ENCODE measurements at regions not wholly inside any gene's neighbourhood (a gene's known extent, or its start where the extent isn't known, plus 50 kb on each side); places are given as distances from the start of the nearest gene placed in this dataset.

DNA sequence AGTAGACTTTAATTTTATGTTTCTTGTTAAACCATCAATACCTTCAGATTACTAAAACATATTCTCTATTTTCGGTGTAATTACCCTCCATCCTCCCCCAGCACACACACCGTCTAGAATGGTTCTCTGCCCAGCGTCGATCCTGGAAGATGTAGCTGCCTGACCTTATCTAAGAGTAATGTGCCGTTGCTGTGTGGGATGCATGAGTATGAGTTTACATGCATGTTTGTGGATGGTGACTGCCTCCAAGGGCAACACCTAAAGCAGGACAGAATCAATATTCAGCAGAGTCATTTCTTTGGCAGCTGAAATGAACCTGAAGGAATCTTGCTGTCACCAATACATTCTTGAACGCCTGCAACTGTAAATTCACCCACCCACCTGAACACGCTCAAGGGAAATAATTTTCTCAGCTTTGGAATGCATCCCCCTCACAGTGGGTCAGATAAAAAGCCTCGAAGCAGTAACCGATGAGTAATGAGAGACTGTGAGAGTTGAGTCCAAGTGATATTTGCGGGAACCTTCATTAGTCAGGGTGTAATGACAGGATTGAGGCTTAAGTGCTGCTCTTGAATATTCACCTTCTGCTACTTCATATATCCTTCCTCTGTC, 155.8 kb upstream of the RND3 start:
- no peak for FAIRE-seq

DNA sequence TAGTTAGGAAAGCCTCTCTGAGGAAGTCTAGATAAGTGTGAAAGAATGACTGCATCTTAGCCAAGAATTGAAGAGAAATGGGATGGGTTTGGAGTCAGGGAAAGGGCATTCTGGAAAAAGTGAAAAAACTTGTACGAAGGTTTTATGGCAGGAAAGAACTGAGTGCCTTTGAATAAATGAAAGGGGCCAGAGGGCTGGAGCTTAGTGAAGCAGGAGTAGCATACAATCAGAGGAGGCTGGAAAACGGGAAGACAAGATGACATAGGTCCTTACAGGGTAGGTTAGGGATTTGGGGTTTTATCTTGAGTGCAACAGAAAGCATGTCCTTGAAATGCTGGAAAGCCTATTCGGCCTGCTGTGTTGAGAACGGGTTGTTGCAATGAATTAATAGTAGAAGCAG, 152.6 kb upstream of the RND3 start:
- FAIRE-seq = no peak

DNA sequence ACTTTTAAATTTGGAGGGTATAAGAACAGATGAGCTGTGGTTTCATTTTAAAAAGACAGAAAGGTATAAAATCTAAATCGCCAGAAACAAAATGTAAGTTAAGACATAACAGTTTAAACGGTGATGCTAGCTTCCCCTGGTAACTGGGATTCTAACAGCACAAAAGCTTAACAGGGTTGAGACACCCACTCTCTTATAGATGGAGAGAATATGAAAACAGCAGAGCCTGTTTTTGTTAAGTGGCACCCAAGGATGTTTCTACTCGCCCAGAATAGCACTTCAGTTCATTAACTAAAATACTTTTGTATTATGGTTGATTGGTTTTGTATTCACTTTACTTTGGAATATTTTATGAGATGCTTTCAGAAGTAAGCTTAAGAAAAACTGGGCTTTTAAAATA, 151.9 kb upstream of the RND3 start:
- FAIRE-seq = no peak

DNA sequence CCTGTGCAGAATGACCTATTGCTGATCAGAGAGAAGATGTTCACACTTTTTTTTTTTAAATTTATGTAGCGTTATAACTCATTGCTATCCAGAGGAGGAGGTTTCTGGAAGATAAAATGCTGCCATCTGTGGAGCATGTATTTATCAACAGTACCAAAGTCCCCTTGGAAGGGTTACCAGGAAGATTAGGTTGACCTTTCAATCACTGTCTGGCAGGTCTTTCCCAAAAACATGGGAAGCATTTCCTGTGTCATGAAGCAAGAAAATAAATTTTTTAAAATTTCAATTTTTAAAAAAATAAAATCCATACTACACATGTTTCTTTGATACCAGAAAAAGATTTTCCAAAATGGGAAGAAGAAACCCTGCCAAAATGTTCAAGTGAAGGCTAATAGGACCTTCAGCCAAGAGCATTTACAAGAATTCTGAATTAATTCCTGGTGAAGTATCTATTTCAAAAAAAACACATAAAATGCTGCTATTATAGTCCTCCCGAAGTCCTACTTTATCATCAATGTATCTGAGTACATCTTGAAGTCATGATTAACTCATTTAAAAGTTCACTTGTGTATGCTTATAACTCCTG, 143.9 kb upstream of the RND3 start:
- FAIRE-seq = no peak

DNA sequence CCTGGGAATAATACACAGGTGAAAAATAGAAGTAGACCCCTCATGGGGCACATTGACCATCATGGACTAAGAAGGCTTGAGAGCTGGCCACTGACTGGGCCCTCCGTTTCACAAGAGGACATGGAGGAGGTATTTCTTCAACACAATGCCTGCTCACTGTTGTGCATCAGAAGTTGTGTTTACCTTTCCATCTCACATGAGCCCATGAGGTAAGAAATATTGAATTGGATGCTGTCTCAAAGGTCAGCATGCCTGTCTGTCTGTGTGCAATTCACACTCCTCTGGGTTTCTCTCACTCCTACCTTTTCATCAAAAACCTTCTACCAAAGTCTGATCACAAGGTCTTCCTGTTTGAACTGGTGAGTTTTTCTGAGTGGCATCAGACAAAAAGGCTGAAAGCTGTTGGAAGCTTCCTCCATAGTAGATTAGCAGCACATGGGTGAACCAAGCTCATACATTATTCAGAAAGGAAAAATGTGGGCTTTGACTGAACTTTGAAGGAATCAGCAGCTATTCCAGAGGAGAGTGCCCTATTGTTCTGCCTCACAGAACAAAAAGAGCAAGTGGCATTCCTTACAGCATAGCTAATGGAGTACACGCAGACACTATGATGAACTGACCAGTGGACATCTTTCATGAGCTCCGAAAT, 143.2 kb upstream of the RND3 start:
- no peak for FAIRE-seq

DNA sequence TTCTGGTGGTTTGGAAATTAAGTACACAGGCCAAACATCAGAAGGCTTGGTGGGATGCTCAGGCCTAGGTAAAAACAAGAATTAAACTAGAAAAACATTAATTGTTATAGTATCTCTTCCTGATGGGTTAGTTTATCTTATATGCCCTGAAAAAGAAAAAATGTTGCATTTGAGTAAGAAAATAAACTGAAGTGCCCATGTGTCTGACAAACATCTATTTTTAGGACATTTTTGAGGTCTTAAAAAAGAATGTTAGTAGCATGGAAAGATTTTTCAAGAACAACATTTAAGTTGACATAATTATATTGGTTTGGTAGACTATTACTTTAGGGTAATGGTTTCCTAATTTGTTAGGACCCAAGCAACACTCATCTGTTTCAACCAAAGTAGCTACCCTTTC, 140.1 kb upstream of the RND3 start:
- no peak for FAIRE-seq

DNA sequence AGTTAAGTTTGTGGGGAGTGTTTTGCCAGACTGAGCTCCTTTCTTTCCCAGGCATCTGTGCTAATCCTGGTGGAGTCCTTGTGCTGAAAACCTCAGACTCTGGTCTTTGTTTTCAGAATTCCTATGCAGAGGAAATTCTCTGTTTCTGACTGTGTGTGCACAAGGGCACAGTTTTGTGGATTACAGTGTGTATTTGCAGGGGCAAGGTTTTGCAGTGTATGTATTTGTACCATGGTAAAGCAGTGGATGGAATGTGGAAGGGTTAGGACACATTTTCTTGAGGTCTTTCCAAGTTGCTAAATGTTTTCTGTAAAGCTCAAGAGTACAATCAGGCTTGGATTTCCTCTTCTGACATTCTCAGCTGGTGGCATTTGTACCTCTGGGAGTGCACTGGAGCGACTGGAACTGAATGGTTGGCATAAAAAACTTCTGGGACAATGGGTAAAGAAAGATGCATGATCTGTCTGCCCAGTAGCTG, 139.5 kb upstream of the RND3 start:
- no peak for FAIRE-seq

DNA sequence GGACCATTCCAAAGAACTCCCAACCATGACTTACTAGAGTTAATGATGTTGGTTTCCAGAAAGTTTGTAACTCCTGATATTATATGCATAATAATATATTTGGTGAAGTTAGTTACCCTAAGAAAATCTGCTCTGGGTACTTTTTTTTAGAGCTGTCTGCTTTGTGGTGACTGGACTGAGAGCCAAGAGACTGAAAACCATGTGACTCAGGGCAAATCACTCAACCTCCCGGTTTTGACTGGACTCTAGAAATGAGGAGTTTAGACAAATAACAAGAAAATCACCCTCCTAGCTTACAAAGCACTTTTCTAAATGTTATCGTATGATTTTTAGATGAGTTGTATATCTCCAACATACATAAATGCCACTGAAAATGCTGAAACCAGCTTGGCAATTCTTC, 138.3 kb upstream of the RND3 start:
- FAIRE-seq = no peak

DNA sequence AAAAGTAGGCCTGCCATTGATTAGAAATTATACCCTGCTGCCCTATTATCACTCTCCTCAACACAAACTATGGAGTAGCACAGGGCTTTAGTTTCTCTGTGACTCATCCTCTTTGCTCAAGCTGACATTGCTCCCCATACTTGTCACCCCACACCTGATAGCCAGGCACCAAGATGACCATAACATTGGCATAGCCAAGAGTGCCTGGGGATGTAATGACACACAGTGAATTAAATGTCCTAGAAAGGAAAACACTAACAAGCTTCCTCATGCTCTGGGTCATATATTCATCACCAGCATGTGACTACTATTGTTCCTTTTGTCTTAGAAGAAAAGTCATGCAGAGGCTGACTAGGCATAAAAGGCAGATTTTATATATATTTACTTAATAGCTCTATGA, 137.8 kb upstream of the RND3 start:
- no peak for FAIRE-seq

DNA sequence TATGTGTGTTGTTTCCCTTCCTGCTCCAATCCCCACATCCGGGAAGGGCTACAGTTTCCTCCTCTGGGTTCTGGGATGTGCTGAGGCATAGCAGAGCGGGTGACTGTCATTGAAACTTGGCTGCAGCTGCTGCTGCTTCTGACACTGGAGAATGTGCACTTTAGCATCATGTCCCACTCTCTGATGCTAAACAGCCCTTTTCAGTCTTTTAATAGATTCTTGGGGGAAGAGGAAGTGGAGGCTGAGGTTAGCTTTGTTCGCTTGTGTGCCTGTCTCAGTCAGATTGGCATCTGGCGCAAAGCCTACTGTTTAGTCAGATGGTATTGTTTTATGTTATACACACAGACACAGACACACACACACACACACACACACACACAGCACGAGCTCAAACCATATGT, 136.5 kb upstream of the RND3 start:
- FAIRE-seq = no peak

DNA sequence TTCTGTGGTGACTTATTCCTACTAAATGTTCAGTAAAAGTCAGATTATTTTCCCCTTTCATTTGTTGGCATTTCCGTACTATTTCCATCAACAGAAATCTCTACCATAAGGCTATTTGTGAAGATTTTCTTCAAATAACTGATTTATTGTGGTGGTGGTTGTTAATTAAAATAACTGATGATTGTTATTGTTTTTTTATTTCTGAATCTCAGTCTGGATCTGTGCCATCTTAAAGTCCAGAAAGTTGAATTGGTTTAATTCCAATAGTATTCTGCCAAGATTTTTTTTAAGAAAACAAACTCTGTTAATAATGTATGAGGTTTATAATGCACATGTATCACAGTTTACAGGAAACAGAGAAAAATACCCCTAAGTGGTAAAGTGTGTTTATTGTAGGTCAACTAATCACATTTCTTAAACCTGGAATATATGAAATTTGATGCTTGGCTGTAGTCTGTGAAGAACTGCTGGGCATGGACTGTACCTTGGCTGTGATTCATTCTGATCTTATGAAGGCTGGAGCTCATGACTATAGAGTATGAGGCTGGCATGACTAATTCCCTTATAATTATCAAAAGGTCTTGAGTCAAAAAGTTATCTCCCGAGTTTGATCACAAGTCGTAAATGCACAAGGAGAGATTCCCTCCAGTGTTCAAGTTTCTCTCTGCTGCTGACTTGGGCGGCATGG, 134.2 kb upstream of the RND3 start:
- no peak for FAIRE-seq

DNA sequence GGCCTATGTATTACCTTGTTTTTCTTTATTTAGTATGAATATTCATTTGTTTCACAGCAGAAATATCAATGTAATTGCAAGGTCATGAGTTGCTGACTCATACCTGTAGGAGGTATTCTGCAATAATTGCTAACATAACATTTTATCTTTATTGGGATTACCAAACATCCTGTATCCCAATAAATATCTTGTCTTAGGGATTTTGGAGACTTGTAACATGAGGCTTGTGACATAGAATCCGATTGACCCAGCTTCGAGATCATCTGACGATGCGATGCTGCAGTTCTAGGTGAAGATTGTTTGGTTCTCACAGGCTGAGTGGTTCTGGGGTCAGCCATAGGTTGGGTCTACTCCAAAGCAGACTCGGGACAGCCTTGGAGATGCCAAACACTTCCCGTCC, 133.4 kb upstream of the RND3 start:
- no peak for FAIRE-seq

DNA sequence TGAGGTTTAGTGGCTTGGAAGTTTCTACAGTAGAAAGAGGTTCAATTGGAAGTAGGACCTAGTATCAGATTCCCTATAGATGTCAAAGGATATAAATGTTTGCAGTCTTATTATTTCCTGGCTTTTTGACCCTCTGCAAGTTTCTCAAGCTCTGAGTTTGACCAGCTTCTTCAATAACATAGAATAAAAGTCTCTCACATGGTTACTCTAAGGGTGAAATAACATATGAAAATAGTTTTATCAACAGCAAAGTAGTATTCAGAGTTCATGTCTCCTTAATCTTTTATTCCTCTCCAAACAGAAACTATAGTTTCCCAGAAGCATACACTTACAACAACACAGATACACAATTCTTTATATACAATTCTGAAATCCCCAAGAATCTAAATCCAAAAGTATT, 132.9 kb upstream of the RND3 start:
- FAIRE-seq = no peak

DNA sequence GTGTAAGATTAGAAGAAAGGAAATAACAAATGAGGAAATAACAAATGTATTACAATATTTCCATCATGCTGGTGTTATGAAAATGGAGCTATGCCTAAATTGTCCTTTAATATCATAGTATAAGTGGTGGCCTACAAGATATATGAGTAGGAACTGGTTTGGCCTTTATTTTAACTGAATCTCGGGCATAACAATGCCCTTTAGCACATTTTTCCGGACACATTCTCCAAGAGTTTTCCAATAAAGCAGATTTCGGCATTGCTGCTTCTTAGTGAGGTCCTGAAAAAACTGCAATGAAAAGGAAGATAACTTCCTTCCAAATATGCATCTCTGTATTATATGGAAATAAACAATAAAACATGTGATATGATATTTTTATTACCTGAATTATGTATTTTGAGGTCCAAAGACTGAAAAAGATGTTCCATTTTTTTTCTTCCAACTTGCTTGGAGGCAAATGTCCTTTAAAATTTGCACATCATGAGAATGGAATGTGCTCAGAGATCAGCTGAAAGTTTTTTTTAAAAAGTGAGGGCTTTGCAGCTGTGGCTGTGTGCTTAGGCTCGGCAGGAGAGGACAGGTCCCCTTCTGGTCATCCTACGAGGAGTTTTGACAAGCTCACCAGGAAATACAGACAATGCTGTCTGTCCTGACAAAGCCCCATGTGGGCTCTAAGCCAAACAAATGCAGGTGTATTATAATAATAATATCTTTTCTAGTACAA, 132.3 kb upstream of the RND3 start:
- FAIRE-seq = no peak

DNA sequence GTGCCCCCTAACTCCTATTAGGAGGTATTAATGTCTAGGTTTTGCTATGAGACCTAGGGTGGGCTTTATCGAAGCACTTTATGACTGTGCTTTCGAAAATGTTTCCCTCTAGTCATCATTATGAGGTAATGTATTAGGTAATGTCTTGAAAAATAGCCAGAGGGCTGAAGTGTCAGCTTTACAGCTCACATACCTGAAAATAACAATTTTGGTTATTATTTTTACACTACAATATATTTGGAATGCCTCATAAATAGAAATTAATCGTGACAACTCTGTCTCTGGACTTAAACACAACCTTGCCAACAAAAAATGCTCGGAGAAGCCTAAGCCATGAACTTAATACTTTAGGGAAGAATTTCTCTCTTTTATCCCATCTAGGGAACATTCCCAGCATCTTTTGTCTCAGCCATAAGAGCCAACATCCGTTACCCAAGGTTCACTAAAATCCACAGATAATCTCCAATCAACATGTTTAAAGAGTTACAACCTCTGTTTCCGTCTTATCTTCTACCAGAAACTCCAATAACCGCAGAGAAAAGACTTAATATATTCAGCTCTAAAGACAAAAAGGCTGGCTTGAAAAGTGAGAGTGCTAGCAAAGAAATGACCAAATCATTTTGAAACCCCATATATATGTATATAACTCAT, 130.9 kb upstream of the RND3 start:
- no peak for FAIRE-seq

DNA sequence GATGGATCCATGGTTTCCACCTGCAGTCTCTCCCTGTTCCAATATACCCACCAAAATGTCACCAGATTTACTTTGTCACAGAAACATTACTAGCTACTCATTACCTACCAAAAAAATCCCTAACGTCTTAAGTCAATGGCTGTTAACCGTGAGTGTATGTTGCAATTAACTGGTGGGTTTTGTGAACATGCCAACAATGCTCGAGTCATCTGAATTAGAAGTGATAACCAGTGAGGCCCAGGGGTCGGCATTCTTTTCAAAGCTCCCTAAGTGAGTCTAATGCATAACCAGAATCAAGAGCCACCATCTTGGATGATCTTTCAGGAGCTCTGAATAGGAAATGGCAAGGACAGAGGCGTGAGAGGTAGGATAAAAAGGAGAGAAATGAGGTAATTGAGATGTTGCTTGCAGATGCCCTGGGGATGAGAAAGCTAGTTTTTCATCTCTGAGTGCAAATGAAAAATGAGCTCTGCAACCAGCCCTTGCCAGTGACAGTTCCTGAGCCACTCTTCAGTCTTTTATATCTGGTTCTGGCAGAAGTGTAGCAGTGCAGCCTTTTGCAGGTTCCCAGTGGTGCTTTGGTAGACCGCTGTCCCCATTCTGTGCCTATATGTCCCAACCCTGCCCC, 130.0 kb upstream of the RND3 start:
- FAIRE-seq = no peak

DNA sequence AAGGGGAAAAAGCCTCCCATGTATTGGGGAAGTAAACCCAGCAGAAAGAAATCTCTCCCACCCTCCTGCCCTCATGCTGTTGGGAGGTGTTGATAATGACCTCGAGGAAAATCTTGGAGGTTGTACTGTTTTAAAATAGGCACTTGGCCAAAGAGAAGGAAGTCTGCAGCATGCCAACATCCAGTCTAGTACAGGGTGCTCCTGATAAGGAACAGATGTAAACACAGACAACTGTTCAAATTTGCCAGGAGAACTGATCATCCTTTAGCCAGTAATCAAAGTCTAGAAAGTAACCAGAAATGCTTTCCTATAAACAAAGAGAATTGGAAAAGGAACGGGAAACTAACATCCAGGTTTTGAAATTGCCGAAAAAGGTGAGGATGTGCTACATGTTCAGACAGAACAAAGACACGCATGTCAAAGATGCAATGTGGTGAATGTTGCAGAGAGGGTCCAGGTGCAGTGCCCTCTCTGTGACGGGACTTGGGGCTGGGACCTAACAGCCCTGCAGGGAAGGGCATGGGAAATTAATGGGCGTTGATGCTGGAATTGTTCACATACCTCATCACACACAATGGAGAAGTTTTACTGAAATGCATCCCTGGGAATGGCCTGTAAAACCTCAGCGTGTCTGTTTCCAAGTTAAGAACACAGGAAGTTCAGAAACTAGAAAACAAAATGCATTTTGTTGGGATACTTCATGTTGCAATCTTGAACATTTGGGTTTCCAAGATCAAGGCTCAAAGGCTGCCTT, 125.7 kb upstream of the RND3 start:
- FAIRE-seq = no peak

DNA sequence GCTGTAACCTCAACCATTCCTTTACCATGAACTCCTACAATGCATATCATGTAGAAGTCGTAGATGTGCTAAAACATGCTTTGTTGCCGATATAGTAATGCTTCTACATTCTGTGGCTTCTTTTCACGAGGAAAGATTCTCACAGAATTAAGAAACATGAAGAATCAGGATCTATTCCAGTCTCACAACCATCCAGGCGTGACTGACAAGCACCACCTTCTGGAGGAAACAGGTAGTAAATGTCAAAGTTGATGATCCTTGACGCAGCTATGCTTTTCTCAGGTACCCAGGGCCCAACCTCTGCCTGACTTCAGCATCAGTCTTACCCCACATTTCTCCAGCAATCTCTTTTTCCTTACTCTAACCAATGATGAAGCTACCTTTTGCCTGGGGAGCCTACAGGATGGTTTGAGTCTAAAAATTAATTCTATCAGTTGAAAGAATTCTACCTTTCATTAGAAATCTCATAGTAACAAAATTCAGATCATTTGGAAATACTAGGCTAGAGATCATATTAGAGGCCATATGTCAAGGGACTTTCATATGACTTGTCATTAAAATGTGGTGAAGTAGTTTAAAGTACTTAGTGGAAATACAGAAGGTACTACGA, 123.3 kb upstream of the RND3 start:
- peak; percentile 91 for FAIRE-seq

DNA sequence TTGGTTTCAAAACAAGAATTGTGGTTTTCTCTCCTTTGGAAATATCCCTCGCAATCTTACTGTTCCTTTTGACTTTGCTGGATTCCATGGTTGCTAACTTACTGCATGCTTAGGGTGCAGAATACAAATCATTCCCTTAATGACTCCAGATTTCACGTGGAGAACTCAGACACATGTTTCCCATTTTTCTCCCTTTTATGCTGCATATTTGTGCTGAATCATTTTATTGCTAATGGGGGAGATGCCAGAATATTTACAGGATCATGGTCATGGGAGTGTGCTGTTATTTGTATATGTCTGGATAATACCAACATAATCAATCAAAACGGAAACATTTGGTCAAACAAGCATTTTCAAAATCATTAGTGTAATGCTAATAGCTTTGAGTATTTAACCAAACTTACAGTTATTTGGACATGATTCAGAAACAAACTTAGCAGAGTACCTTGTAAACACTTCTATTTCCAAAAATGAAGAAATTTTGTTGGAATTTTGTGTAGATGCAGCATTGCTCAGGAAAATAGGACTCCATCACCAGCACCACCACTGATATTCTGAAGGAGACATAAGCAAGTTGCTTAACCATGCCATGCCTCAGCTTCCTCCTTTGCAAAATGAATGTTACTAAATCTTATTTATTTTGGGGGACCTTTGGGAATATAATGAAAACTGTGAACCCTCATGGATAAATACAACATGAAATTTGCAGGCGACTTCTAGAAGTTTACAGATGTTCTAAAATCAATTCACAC, 122.5 kb upstream of the RND3 start:
- no peak for FAIRE-seq

DNA sequence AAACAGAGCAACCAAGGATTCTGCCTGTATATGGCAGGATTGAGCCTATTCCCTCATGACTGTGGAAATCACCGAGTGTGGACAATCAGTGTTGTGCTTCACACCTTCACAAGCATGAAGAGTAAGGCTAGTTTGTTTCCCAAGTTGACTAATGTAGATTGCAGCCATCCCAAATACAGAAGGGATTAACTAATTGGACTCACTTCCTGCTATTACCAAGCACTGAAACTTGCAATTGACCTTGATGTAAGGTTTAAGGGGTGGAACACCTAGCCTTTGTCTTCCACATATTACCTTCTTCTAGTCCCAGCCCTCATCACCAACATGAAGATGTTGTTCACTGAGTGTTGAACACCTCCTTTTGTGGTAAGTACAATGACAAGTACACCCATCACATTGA, 120.9 kb upstream of the RND3 start:
- FAIRE-seq = no peak
